ENCODE measurements at regions not wholly inside any gene's neighbourhood (a gene's known extent, or its start where the extent isn't known, plus 50 kb on each side); places are given as distances from the start of the nearest gene placed in this dataset.

GRCh38 chr18:26711756-26712155 is 153.8 kb downstream of the AQP4 start:
- Histone ChIP-seq H3K4me2 (ENCODE audit: low read length) (no peak overlapping the region), H3F3A (ENCODE audit: control insufficient read depth, insufficient read depth) (no peaks in the 10 kb centered on the region), H3K9me3 (ENCODE audit: control insufficient read depth, insufficient read depth, low read length) (no peaks in the 10 kb centered on the region)

GRCh38 chr18:26710470-26711096 is 154.9 kb downstream of the AQP4 start:
- Histone ChIP-seq H3K4me1 (ENCODE audit: control insufficient read depth, low read length) (no peaks in the 10 kb centered on the region), H3K9me3 (ENCODE audit: control insufficient read depth, insufficient read depth, low read length) (no peaks in the 10 kb centered on the region), H3K4me3 (ENCODE audit: low read length) (no peak overlapping the region), H3K27ac (ENCODE audit: low read depth, low read length) (no peak overlapping the region), H3K79me2 (ENCODE audit: control insufficient read depth, low read length) (no peaks in the 10 kb centered on the region), H3K36me3 (ENCODE audit: control insufficient read depth, low read length) (no peaks in the 10 kb centered on the region), H3F3A (ENCODE audit: control insufficient read depth, insufficient read depth) (no peaks in the 10 kb centered on the region), H4K20me1 (ENCODE audit: control insufficient read depth, insufficient read depth, low read depth, low read length) (no peaks in the 10 kb centered on the region), H3K4me2 (ENCODE audit: low read length) (no peak overlapping the region), H3K9me2 (replicated peaks; ENCODE audit: control insufficient read depth, low read length) (no peaks in the 10 kb centered on the region), H3K27me3 (ENCODE audit: control insufficient read depth, low read length) (no peaks in the 10 kb centered on the region)
- TF ChIP-seq, protein P1, sequence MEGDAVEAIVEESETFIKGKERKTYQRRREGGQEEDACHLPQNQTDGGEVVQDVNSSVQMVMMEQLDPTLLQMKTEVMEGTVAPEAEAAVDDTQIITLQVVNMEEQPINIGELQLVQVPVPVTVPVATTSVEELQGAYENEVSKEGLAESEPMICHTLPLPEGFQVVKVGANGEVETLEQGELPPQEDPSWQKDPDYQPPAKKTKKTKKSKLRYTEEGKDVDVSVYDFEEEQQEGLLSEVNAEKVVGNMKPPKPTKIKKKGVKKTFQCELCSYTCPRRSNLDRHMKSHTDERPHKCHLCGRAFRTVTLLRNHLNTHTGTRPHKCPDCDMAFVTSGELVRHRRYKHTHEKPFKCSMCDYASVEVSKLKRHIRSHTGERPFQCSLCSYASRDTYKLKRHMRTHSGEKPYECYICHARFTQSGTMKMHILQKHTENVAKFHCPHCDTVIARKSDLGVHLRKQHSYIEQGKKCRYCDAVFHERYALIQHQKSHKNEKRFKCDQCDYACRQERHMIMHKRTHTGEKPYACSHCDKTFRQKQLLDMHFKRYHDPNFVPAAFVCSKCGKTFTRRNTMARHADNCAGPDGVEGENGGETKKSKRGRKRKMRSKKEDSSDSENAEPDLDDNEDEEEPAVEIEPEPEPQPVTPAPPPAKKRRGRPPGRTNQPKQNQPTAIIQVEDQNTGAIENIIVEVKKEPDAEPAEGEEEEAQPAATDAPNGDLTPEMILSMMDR (IDR thresholded peaks at IDR 0.05; ENCODE audit: low read depth, low read length, poor library complexity, severe bottlenecking), result no peak
- TF ChIP-seq EZH2phosphoT487 (IDR thresholded peaks at IDR 0.05; ENCODE audit: borderline replicate concordance, low read length), result no peak

More at GRCh38 chr18:26711756-26712155, 153.8 kb downstream of the AQP4 start:
- no peaks in the 10 kb centered on the region for H3K9me2 ChIP-seq (replicated peaks; ENCODE audit: control insufficient read depth, low read length)
- H3K4me1 ChIP-seq (ENCODE audit: control insufficient read depth, low read length), result no peaks in the 10 kb centered on the region
- no peaks in the 10 kb centered on the region for H4K20me1 ChIP-seq (ENCODE audit: control insufficient read depth, insufficient read depth, low read depth, low read length)
- H3K36me3 ChIP-seq (ENCODE audit: control insufficient read depth, low read length), result no peaks in the 10 kb centered on the region
- H3K4me3 ChIP-seq (ENCODE audit: low read length), result no peak overlapping the region
- H3K79me2 ChIP-seq (ENCODE audit: control insufficient read depth, low read length), result no peaks in the 10 kb centered on the region
- TF ChIP-seq, protein P1 (IDR thresholded peaks at IDR 0.05; ENCODE audit: low read depth, low read length, poor library complexity, severe bottlenecking), result no peak
- no peak for TF ChIP-seq EZH2phosphoT487 (IDR thresholded peaks at IDR 0.05; ENCODE audit: borderline replicate concordance, low read length)
- H3K27me3 ChIP-seq (ENCODE audit: control insufficient read depth, low read length), result no peaks in the 10 kb centered on the region
- no peak overlapping the region for H3K27ac ChIP-seq (ENCODE audit: low read depth, low read length)

DNA sequence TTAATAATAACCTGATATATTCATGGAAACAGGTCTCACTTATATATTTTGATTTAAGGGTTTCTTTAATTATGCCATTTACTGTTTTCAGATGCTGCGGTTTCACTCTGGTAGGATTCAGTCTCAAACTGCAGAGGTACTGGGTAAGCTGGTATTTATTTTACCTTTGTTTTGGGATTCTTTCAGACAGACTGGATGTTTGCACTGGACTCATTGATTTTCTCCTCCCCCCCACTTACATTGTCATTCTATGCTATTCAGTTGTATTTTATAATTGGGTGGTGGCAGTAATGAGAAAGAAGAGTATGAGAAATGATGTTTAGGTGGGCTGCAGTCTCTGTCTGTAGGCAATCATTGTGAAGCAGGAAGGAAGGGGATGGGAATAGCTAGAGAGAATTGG is 155.6 kb downstream of the AQP4 start:
- Histone ChIP-seq H3K79me2 (ENCODE audit: control insufficient read depth, low read length) (no peaks in the 10 kb centered on the region), H3K4me2 (ENCODE audit: low read length) (no peak overlapping the region), H3K27me3 (ENCODE audit: control insufficient read depth, low read length) (no peaks in the 10 kb centered on the region), H3K9me3 (ENCODE audit: control insufficient read depth, insufficient read depth, low read length) (no peaks in the 10 kb centered on the region), H3F3A (ENCODE audit: control insufficient read depth, insufficient read depth) (no peaks in the 10 kb centered on the region), H3K4me1 (ENCODE audit: control insufficient read depth, low read length) (no peaks in the 10 kb centered on the region), H3K36me3 (ENCODE audit: control insufficient read depth, low read length) (no peaks in the 10 kb centered on the region), H3K9me2 (replicated peaks; ENCODE audit: control insufficient read depth, low read length) (no peaks in the 10 kb centered on the region), H4K20me1 (ENCODE audit: control insufficient read depth, insufficient read depth, low read depth, low read length) (no peaks in the 10 kb centered on the region), H3K27ac (ENCODE audit: low read depth, low read length) (no peak overlapping the region), H3K4me3 (ENCODE audit: low read length) (no peak overlapping the region)
- TF ChIP-seq EZH2phosphoT487 (IDR thresholded peaks at IDR 0.05; ENCODE audit: borderline replicate concordance, low read length), result no peak
- TF ChIP-seq, protein P1 (IDR thresholded peaks at IDR 0.05; ENCODE audit: low read depth, low read length, poor library complexity, severe bottlenecking), result no peak
